ENCODE measurements at regions not wholly inside any gene's neighbourhood (a gene's known extent, or its start where the extent isn't known, plus 50 kb on each side); places are given as distances from the start of the nearest gene placed in this dataset.

- no peak for TF ChIP-seq CTCF (conservative IDR thresholded peaks at IDR 0.05 in 1 of 2, IDR thresholded peaks at IDR 0.05 in 1 of 2; ENCODE audit: low read depth in 1 of 2, low read length in 2 of 2)
- no peak for TF ChIP-seq EZH2 (IDR thresholded peaks at IDR 0.05; ENCODE audit: low read length, missing control alignments)
These were observed 313.2 kb upstream of the B3GAT1 start for GRCh38 chr11:134725211-134725610.
